Tibial nerve (tissue), 4 donors: ENCODE measurements at regions not wholly inside any gene's neighbourhood (a gene's known extent, or its start where the extent isn't known, plus 50 kb on each side); places are given as distances from the start of the nearest gene placed in this dataset.

ENCODE experiments used
- CTCF ChIP-seq, 5 experiments: fragments of 200-600 bp in 3 of 5; fragments of 450-650 bp in 2 of 5; sonication (generic) in 3 of 5; IDR thresholded peaks; one replicate each; pipeline ENCODE4 v1.5.1; 2016 to 2019; ENCODE audit warnings: antibody characterized with exemption in 5 of 5, mild to moderate bottlenecking in 3 of 5, moderate library complexity in 2 of 5
- EP300 ChIP-seq, 2 donors: sonication (generic); formaldehyde crosslinking; IDR thresholded peaks; one replicate each; pipeline ENCODE4 v1.6.1; 2017; ENCODE audit warnings: antibody characterized with exemption in 2 of 2, mild to moderate bottlenecking in 1 of 2
- POLR2A ChIP-seq, 2 donors: fragments of 450-650 bp; IDR thresholded peaks; one replicate each; pipeline ENCODE4 v1.6.1; 2017; ENCODE audit warnings: antibody characterized with exemption in 2 of 2, mild to moderate bottlenecking in 2 of 2, moderate library complexity in 2 of 2

- TF ChIP-seq EP300 (IDR thresholded peaks at IDR 0.05) (no peak), POLR2A (IDR thresholded peaks at IDR 0.05) (no peak), CTCF (IDR thresholded peaks at IDR 0.05) (no peak)
These were observed 148.0 kb upstream of the G2E3 start for GRCh38 chr14:30410986-30411385.
